ENCODE measurements at regions not wholly inside any gene's neighbourhood (a gene's known extent, or its start where the extent isn't known, plus 50 kb on each side); places are given as distances from the start of the nearest gene placed in this dataset.

DNA sequence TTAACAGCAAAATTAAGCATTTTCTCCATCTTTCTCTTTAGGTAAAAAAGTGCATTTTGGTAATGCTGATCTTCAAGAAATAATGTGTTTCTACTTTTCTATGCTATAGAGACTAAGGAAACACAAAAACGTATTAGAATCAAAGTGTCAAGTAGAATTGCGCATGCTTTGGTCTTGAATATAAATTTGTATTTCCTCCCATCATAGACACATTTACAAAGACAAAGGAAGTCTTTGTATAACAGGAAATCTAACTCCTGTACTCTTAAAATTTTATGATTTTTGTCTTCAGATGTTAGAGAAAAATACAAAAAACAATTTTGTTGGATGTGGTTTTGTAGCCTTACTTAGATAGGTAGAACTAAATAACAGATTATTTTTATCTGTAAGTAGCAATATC lies 1299.4 kb downstream of the NCAM2 start:
- TF ChIP-seq, protein P1, sequence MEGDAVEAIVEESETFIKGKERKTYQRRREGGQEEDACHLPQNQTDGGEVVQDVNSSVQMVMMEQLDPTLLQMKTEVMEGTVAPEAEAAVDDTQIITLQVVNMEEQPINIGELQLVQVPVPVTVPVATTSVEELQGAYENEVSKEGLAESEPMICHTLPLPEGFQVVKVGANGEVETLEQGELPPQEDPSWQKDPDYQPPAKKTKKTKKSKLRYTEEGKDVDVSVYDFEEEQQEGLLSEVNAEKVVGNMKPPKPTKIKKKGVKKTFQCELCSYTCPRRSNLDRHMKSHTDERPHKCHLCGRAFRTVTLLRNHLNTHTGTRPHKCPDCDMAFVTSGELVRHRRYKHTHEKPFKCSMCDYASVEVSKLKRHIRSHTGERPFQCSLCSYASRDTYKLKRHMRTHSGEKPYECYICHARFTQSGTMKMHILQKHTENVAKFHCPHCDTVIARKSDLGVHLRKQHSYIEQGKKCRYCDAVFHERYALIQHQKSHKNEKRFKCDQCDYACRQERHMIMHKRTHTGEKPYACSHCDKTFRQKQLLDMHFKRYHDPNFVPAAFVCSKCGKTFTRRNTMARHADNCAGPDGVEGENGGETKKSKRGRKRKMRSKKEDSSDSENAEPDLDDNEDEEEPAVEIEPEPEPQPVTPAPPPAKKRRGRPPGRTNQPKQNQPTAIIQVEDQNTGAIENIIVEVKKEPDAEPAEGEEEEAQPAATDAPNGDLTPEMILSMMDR (IDR thresholded peaks at IDR 0.05; ENCODE audit: insufficient read depth, low read length), result no peak
- H3K4me3 ChIP-seq (ENCODE audit: low read depth, low read length), result no peak overlapping the region
- DNase-seq (ENCODE audit: low read depth), result no peak

DNA sequence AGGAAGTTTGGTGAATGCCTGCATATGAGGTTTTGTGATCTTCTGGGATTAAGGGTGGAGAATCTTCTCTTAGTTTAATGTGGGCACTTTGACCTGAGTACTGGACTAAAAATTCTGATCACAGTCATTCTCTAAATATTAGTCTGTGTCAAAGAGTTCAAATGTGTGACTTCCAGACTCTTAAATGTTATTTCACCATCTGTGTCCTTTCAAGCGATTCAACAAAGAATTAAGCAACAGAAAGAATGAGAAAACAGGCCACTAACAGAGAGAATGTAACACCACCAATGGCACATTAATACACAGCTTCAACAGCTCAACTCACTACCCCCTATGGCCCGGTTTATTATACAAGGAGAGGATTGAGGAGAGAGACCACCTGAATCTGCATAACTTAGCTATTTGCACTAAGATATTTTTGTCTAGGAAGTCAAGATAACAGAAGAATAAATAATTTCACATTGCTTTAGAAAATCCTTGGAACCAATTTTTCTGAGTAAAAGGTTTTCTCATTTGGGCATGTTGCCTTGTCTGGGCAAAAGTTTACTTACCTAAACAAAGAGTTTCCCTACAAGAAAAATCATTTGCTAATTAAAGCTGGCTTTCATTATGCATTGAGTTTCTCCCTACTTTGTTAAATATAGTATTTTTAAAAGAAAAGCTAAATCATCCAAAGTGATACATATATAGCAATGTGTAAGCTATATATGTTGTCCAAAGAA lies 1313.7 kb downstream of the NCAM2 start:
- DNase-seq (ENCODE audit: low read depth), result no peak
- no peak overlapping the region for H3K4me3 ChIP-seq (ENCODE audit: low read depth, low read length)
- TF ChIP-seq, protein P1 (IDR thresholded peaks at IDR 0.05; ENCODE audit: insufficient read depth, low read length), result no peak

DNA sequence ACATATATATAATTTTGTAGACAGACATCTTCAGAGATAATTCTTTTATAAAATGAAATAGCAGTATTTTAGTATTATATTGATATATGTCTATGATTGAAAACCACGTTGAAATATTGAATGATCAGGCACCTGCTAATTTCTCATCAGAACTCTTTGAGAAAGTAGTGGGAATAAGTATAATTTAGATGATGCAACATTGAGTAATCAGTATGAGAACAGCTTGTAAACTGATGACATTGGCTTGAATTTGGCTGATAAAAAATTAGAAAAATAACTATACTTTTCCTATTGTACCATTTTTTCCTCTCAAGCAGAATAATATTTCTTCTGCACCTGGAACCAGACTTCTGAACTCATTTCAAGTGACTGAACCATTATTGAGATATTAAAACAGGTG lies 1316.8 kb downstream of the NCAM2 start:
- TF ChIP-seq, protein P1 (IDR thresholded peaks at IDR 0.05; ENCODE audit: insufficient read depth, low read length), result no peak
- H3K4me3 ChIP-seq (ENCODE audit: low read depth, low read length), result no peak overlapping the region
- DNase-seq (ENCODE audit: low read depth), result no peak

DNA sequence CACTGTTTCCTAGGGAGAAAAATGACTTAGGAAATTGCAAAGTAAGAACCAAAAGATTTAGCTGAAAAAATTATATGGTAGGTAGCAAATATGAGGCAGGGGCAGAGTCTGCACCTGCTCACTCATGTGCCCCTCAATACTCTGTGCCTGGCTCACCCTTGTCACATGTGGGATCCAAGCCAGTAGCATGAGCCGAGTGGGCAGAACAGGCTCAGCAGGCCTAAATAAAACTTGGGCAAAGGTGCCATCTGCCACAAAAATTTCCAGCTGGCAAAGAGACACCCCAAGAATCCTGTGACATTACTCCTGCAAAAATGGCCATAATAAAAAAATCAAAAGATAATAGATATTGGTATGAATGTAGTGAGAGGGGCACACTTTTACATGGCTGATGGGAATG lies 1321.2 kb downstream of the NCAM2 start:
- H3K4me3 ChIP-seq (ENCODE audit: low read depth, low read length), result no peak overlapping the region
- TF ChIP-seq, protein P1 (IDR thresholded peaks at IDR 0.05; ENCODE audit: insufficient read depth, low read length), result no peak
- no peak for DNase-seq (ENCODE audit: low read depth)

DNA sequence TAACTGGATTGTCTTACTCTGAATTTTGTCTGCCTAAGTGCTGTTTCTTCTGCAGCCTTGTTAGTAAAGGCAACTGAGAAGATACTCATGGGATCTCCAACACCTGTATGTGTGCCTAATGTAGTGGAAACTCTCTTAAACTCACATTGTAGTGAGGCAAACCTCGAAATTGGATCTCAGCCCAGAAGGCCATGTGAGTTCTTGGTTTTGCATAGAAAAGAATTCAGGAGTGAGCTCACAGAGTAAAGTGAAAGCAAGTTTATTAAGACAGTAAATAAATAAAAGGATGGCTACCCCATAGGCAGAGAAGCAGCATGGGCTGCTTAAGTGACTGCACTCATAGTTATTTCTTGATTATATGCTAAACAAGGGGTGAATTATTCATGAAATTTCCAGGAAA lies 1344.7 kb downstream of the NCAM2 start:
- no peak overlapping the region for H3K4me3 ChIP-seq (ENCODE audit: low read depth, low read length)
- TF ChIP-seq, protein P1 (IDR thresholded peaks at IDR 0.05; ENCODE audit: insufficient read depth, low read length), result no peak
- no peak for DNase-seq (ENCODE audit: low read depth)

DNA sequence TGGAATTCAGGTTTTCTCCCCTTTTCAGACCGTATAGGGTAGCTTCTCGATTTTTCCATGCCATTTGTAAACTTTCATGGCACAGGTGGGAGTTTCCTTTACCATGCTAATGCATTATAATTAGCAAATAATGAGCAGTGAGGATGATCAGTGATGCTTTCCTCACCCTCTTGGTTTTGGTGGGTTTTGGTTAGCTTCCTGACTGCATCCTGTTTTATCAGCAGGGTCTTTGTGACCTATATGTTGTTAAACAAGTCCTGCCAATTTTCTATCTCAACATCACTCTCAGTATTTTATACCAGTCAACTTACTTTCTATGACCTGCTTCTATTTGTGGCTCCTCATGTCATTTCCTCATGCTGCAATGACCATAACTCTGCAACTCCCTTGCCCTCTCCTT lies 1345.1 kb downstream of the NCAM2 start:
- TF ChIP-seq, protein P1 (IDR thresholded peaks at IDR 0.05; ENCODE audit: insufficient read depth, low read length), result no peak
- DNase-seq (ENCODE audit: low read depth), result no peak
- no peak overlapping the region for H3K4me3 ChIP-seq (ENCODE audit: low read depth, low read length)

DNA sequence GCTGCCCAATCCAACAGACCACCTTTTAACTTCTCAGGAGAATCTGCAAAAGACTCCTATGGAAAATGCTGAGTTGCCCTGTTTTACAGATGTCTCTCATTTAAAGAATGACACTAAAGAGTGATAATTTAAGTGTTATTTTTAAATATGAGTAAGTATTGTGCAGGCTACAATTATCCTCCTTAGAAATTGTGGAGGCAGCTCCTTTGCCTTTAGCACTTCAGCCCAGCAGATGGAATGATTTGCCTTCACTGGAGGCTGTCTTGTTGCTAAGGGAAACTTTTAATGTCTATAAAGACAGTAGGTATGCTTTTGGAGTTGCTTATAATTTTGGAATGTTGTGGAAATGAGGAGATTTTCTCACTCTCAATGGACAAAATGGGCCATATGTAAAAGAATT lies 1345.5 kb downstream of the NCAM2 start:
- no peak for DNase-seq (ENCODE audit: low read depth)
- TF ChIP-seq, protein P1 (IDR thresholded peaks at IDR 0.05; ENCODE audit: insufficient read depth, low read length), result no peak
- H3K4me3 ChIP-seq (ENCODE audit: low read depth, low read length), result no peak overlapping the region

Measured in fibroblast of the aortic adventitia (primary cell).